Neural progenitor cell (in vitro differentiated cells): ENCODE measurements at regions not wholly inside any gene's neighbourhood (a gene's known extent, or its start where the extent isn't known, plus 50 kb on each side); places are given as distances from the start of the nearest gene placed in this dataset.

ENCODE experiments used
- DNase-seq: peaks from one replicate; pipeline ENCODE4 v3.0.0-alpha.2; 2016; ENCODE audit warnings: low spot score
- H2AFZ ChIP-seq: fragments of 200-600 bp; sonication (generic); replicated peaks from 2 replicates; pipeline ENCODE4 v1.6.1; 2016; ENCODE audit warnings: antibody characterized with exemption
- H3F3A ChIP-seq: fragments of 200-600 bp; sonication (generic); 2 replicates; pipeline ENCODE4 v1.6.1; 2016; ENCODE audit warnings: antibody characterized with exemption, low read depth
- H3K27ac ChIP-seq: fragments of 200-600 bp; sonication (generic); 2 replicates; pipeline ENCODE4 v1.5.1; 2016; ENCODE audit warnings: mild to moderate bottlenecking
- H3K27me3 ChIP-seq: fragments of 200-600 bp; sonication (generic); 2 replicates; pipeline ENCODE4 v1.6.1; 2016; ENCODE audit warnings: mild to moderate bottlenecking, moderate library complexity
- H3K36me3 ChIP-seq: fragments of 200-600 bp; sonication (generic); 2 replicates; pipeline ENCODE4 v1.5.1; 2016
- H3K4me1 ChIP-seq: fragments of 200-600 bp; sonication (generic); 2 replicates; pipeline ENCODE4 v1.6.1; 2016; ENCODE audit warnings: mixed run types
- H3K4me2 ChIP-seq: fragments of 200-600 bp; sonication (generic); 2 replicates; pipeline ENCODE4 v1.6.1; 2016
- H3K4me3 ChIP-seq: fragments of 200-600 bp; sonication (generic); 2 replicates; pipeline ENCODE4 v1.5.1; 2016
- H3K79me2 ChIP-seq: fragments of 200-600 bp; sonication (generic); 2 replicates; pipeline ENCODE4 v1.6.1; 2016; ENCODE audit warnings: low read depth
- H3K9ac ChIP-seq: fragments of 200-600 bp; sonication (generic); 2 replicates; pipeline ENCODE4 v1.6.1; 2016
- H3K9me3 ChIP-seq: fragments of 200-600 bp; sonication (generic); 2 replicates; pipeline ENCODE4 v1.5.1; 2016; ENCODE audit warnings: low read depth
- H4K20me1 ChIP-seq: fragments of 200-600 bp; sonication (generic); 2 replicates; pipeline ENCODE4 v1.6.1; 2016; ENCODE audit warnings: low read depth
- H3K27ac Mint-ChIP-seq: 3 replicates; pipeline ENCODE4 v1.8.0; 2021; ENCODE audit warnings: mixed read lengths
- H3K27me3 Mint-ChIP-seq: 2 replicates; pipeline ENCODE4 v1.8.0; 2022; ENCODE audit warnings: low read depth, mild to moderate bottlenecking, inconsistent platforms, moderate library complexity, mixed read lengths; ENCODE audit not compliant: insufficient read depth
- H3K36me3 Mint-ChIP-seq: 3 replicates; pipeline ENCODE4 v1.8.0; 2021; ENCODE audit warnings: mixed read lengths
- H3K4me1 Mint-ChIP-seq: 3 replicates; pipeline ENCODE4 v1.8.0; 2021; ENCODE audit warnings: mixed read lengths
- H3K4me3 Mint-ChIP-seq: 3 replicates; pipeline ENCODE4 v1.8.0; 2021; ENCODE audit warnings: mild to moderate bottlenecking, moderate library complexity, mixed read lengths
- H3K9me3 Mint-ChIP-seq: 3 replicates; pipeline ENCODE4 v1.8.0; 2020; ENCODE audit warnings: mixed read lengths
- EZH2 ChIP-seq: fragments of 200-600 bp; sonication (generic); IDR thresholded peaks from 2 replicates; pipeline ENCODE4 v1.6.1; 2017; ENCODE audit warnings: antibody characterized with exemption, mild to moderate bottlenecking, moderate library complexity
- EZH2phosphoT487 ChIP-seq: fragments of 200-600 bp; sonication (generic); IDR thresholded peaks from 2 replicates; pipeline ENCODE4 v1.6.1; 2017; ENCODE audit warnings: antibody characterized with exemption
- TF ChIP-seq, protein P1 (sequence below): fragments of 200-600 bp; sonication (generic); IDR thresholded peaks from 2 replicates; pipeline ENCODE4 v1.5.1; 2017; ENCODE audit warnings: antibody characterized with exemption, mild to moderate bottlenecking

DNA sequence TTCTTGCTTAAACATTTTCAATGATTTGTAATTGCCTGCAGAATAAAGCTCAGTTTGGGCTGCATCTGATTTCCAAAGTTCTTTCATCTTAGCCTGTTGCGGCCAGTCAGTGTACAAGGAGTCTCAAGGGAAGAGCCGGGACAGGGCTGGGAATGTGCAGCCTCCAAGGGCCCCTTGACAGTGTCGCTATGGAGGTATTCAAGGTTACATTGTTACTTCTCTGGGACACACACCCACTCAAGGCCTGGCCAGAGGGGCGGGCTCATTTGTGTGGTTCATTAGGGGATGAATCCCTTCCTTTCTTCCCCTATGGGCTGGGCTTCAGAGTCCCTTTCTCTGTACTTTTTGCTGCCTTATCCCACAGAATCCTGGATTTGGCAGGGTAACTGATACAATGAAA lies 107.6 kb upstream of the CSF3R start:
- H3K4me3 Mint-ChIP-seq: no peak overlapping the region

DNA sequence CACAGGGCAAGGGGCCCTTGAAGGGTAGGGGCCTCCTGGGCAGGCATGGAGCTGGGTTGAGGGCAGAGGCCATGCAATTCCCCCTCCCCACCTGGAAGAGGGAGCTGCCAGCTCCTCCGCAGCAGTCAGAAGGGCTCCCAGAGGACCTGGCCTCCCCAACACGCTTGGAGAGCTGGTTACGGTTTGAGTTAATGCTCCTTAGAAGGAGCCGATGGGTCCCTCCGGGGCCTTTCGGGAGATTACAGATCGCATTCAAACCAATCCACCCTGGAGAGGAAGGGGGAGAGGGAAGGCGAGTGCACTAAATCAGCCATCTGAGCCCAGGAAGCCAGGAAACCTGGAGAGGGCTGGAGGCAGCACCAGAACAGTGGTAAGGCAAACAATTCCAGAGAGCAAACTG lies 106.3 kb upstream of the CSF3R start:
- DNase-seq: no peak
- no peak overlapping the region for H3K4me3 ChIP-seq
- H3K4me2 ChIP-seq: peak overlapping the region; percentile 42
- H3K27ac Mint-ChIP-seq: no peak overlapping the region
- no peak overlapping the region for H2AFZ ChIP-seq
- no peaks in the 10 kb centered on the region for H3K36me3 Mint-ChIP-seq
- no peak overlapping the region for H3K27ac ChIP-seq
- peaks cover 16% of the 10 kb centered on the region for H3F3A ChIP-seq
- no peaks in the 10 kb centered on the region for H3K9me3 Mint-ChIP-seq
- no peak for TF ChIP-seq EZH2phosphoT487
- TF ChIP-seq, protein P1, sequence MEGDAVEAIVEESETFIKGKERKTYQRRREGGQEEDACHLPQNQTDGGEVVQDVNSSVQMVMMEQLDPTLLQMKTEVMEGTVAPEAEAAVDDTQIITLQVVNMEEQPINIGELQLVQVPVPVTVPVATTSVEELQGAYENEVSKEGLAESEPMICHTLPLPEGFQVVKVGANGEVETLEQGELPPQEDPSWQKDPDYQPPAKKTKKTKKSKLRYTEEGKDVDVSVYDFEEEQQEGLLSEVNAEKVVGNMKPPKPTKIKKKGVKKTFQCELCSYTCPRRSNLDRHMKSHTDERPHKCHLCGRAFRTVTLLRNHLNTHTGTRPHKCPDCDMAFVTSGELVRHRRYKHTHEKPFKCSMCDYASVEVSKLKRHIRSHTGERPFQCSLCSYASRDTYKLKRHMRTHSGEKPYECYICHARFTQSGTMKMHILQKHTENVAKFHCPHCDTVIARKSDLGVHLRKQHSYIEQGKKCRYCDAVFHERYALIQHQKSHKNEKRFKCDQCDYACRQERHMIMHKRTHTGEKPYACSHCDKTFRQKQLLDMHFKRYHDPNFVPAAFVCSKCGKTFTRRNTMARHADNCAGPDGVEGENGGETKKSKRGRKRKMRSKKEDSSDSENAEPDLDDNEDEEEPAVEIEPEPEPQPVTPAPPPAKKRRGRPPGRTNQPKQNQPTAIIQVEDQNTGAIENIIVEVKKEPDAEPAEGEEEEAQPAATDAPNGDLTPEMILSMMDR: no peak
- TF ChIP-seq EZH2: no peak
- H3K36me3 ChIP-seq: no peaks in the 10 kb centered on the region
- no peaks in the 10 kb centered on the region for H3K27me3 ChIP-seq
- H3K27me3 Mint-ChIP-seq: peaks cover 16% of the 10 kb centered on the region
- no peak overlapping the region for H3K9ac ChIP-seq
- H3K4me1 ChIP-seq: peaks cover 70% of the 10 kb centered on the region
- H3K4me1 Mint-ChIP-seq: peaks cover 50% of the 10 kb centered on the region
- H3K9me3 ChIP-seq: no peaks in the 10 kb centered on the region
- no peaks in the 10 kb centered on the region for H3K79me2 ChIP-seq
- no peak overlapping the region for H3K4me3 Mint-ChIP-seq
- H4K20me1 ChIP-seq: no peaks in the 10 kb centered on the region

More for the DNA sequence above, 107.6 kb upstream of the CSF3R start:
- H3K27me3 ChIP-seq: no peaks in the 10 kb centered on the region
- H3K27ac ChIP-seq: no peak overlapping the region
- DNase-seq: peak; percentile 41
- no peaks in the 10 kb centered on the region for H3K9me3 ChIP-seq
- peaks cover 16% of the 10 kb centered on the region for H3K27me3 Mint-ChIP-seq
- peaks cover 8% of the 10 kb centered on the region for H3F3A ChIP-seq
- no peaks in the 10 kb centered on the region for H3K79me2 ChIP-seq
- no peaks in the 10 kb centered on the region for H3K9me3 Mint-ChIP-seq
- no peak overlapping the region for H3K27ac Mint-ChIP-seq
- H3K4me1 ChIP-seq: peaks cover 59% of the 10 kb centered on the region
- H3K36me3 Mint-ChIP-seq: no peaks in the 10 kb centered on the region
- TF ChIP-seq, protein P1: no peak
- no peak for TF ChIP-seq EZH2phosphoT487
- TF ChIP-seq EZH2: no peak
- no peaks in the 10 kb centered on the region for H4K20me1 ChIP-seq
- no peak overlapping the region for H3K4me3 ChIP-seq
- no peaks in the 10 kb centered on the region for H3K36me3 ChIP-seq
- peaks cover 47% of the 10 kb centered on the region for H3K4me1 Mint-ChIP-seq
- H3K4me2 ChIP-seq: peak overlapping the region; percentile 24
- H2AFZ ChIP-seq: no peak overlapping the region
- no peak overlapping the region for H3K9ac ChIP-seq

DNA sequence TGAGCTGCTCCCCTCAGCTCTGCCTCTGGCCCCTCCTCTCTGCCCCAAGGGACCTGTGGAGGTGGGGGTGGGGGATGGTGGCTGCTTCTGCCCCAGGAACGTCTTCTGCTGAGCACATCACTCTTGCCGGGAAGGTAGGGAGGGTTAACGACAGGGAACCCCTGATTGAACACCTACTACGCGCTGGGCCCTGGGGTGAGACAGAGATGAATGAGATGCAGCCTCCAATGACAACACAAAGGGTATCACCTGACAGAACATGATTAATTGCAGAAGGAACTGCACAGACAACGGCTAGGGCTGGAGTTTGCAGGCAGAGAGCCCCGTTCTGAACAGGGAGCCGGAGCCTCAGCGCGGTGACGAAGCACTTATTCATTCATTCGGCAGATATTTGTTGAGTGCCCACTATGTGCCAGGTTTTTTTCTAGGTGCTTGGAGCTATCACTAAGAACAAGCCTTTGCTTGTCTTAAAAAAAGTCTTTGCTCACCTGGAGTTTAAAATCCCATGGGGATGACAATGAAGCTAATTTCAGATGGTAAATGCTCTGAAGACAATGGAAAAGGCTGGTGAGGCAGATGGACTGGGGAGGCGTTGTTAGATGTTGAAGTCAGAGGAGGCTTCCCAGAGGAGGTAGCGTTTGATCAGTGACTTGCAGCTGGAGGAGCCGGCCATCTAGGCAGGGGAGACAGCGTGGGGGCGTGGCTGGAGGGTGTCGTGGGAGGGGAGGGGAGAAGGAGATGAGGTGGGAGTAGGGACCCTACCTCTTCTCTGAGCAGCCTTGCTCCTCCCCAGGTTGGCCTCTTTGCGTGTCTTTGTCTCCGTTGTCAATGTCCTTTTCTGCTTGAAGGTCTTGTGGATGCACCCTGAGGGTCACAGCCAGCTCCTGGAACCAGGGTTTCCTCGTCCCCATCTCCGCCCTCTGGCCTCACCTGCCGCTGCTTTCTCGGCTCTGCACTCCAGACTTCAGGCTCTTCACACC lies 103.1 kb upstream of the CSF3R start:
- no peak for TF ChIP-seq EZH2phosphoT487
- TF ChIP-seq, protein P1: no peak
- TF ChIP-seq EZH2: no peak
- Mint-ChIP-seq H3K27me3 (peaks cover 7% of the 10 kb centered on the region), H3K4me1 (peaks cover 46% of the 10 kb centered on the region), H3K4me3 (no peak overlapping the region), H3K36me3 (no peaks in the 10 kb centered on the region), H3K27ac (no peak overlapping the region), H3K9me3 (no peaks in the 10 kb centered on the region)
- Histone ChIP-seq H3K4me3 (no peak overlapping the region), H4K20me1 (no peaks in the 10 kb centered on the region), H3K4me2 (peak overlapping the region; percentile 1), H3K27me3 (no peaks in the 10 kb centered on the region), H3K36me3 (no peaks in the 10 kb centered on the region), H3K4me1 (peaks cover 80% of the 10 kb centered on the region), H3F3A (peaks cover 16% of the 10 kb centered on the region), H3K9me3 (no peaks in the 10 kb centered on the region), H3K79me2 (no peaks in the 10 kb centered on the region), H3K9ac (no peak overlapping the region), H2AFZ (no peak overlapping the region), H3K27ac (no peak overlapping the region)
- DNase-seq: no peak
